Skeletal muscle satellite cell (primary cell): ENCODE measurements at regions not wholly inside any gene's neighbourhood (a gene's known extent, or its start where the extent isn't known, plus 50 kb on each side); places are given as distances from the start of the nearest gene placed in this dataset.

ENCODE experiments used
- H3K27me3 ChIP-seq: 2 replicates; pipeline ENCODE4 v1.7.0; 2013; ENCODE audit warnings: low read length; ENCODE audit not compliant: control insufficient read depth, insufficient read depth
- H3K36me3 ChIP-seq: 2 replicates; pipeline ENCODE4 v1.7.0; 2013; ENCODE audit warnings: mild to moderate bottlenecking, control low read depth, low read length; ENCODE audit not compliant: insufficient read depth
- H3K4me1 ChIP-seq: 2 replicates; pipeline ENCODE4 v1.7.0; 2013; ENCODE audit warnings: low read length; ENCODE audit not compliant: control insufficient read depth, insufficient read depth
- H3K4me2 ChIP-seq: 2 replicates; pipeline ENCODE4 v1.7.0; 2013; ENCODE audit warnings: mild to moderate bottlenecking, low read length
- H3K4me3 ChIP-seq: 2 replicates; pipeline ENCODE4 v1.7.0; 2013; ENCODE audit warnings: low read length
- H3K9ac ChIP-seq: 2 replicates; pipeline ENCODE4 v1.7.0; 2013; ENCODE audit warnings: mild to moderate bottlenecking, low read depth, low read length, moderate library complexity
- H3K9me3 ChIP-seq: replicated peaks from 2 replicates; pipeline ENCODE4 v1.7.0; 2013; ENCODE audit warnings: mild to moderate bottlenecking, control low read depth, low read length

DNA sequence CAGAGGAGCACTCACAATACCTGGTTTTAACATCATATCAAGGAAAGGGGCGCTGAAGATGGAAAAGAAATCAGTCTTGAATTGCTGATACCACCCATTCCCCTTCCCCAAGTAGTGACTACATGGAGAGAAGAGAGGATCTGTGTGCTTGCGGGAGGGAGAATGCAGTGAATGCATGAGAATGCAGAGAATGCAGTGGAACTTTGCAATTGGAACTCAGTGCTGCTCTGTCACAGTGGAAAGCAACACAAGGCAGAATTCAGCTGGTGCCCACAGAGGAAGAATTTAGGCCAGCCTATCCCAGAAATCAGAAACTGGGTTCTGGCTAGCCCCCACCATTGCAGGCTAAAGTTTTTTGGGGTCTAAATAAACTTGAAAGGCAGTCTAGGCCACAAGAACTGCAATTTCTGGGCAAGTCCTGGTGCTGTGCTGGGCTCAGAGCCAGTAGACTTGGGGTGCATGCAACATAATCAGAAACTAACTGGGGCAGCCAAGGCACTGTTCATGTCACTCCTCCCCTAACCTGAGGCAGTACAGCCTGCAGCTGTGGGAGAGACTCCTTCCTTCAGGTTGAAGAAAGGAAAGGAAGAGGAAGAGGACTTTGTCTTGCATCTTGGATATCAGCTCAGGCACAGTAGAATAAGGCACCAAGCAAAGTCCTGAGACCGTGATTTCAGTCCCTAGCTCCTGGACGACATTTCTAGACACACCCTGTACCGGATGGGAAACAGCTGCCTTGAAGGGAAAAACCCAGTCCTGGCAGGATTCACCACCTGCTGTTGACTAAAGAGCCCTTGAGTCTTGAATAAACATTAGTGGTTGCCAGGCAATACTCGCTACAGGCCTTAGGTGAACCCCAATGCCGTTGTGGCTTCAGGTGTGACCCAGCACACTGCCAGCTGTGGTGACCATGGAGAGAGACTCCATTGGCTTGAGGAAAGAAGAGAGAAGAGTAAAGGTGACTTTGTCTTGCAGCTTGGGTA lies 329.3 kb downstream of the TBL1XR1 start:
- Histone ChIP-seq H3K36me3 (no peaks in the 10 kb centered on the region), H3K4me2 (no peak overlapping the region), H3K4me1 (no peaks in the 10 kb centered on the region), H3K9me3 (no peaks in the 10 kb centered on the region), H3K27me3 (no peaks in the 10 kb centered on the region), H3K4me3 (no peak overlapping the region), H3K9ac (no peak overlapping the region)

DNA sequence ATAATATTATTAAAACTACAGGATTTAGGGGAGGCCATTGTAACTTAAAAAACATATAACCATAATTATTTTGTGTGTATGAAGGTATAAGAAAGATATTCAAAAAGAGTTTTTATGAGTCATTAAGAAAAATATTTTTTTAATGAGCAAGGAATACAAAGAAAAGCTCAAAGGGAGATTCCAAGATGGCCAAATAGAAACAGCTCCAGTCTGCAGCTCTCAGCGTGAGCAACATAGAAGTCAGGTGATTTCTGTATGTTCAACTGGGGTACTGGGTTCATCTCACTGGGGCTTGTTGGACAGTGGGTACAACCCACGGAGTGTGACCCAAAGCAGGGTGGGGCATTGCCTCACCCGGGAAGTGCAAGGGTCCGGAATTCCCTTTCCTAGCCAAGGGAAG lies 336.1 kb downstream of the TBL1XR1 start:
- H3K4me1 ChIP-seq, result peaks cover 8% of the 10 kb centered on the region
- H3K4me3 ChIP-seq, result no peak overlapping the region
- H3K4me2 ChIP-seq, result no peak overlapping the region
- H3K36me3 ChIP-seq, result no peaks in the 10 kb centered on the region
- H3K9ac ChIP-seq, result no peak overlapping the region
- H3K27me3 ChIP-seq, result no peaks in the 10 kb centered on the region
- H3K9me3 ChIP-seq, result no peaks in the 10 kb centered on the region

DNA sequence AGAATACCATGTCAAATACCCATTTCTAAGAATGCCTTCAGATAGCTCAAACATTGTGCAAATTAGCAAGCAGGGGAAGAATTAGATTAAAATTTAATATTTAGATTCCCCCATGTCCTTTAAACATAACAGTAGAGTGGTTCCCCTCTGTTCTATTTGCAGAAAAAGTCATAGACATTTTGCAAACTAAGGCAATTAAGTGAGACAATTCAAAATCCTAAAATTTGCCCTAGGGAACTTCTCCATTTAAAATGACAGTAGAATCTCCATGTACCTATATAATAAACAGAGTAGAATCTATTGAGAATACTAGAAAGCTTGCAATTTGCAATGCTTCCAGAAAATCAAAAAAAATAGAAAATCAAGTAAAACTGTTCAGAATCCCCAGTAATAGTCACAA lies 340.6 kb downstream of the TBL1XR1 start:
- no peak overlapping the region for H3K4me2 ChIP-seq
- no peaks in the 10 kb centered on the region for H3K36me3 ChIP-seq
- no peak overlapping the region for H3K9ac ChIP-seq
- H3K4me3 ChIP-seq, result no peak overlapping the region
- H3K27me3 ChIP-seq, result no peaks in the 10 kb centered on the region
- H3K9me3 ChIP-seq, result no peaks in the 10 kb centered on the region
- peaks cover 8% of the 10 kb centered on the region for H3K4me1 ChIP-seq

DNA sequence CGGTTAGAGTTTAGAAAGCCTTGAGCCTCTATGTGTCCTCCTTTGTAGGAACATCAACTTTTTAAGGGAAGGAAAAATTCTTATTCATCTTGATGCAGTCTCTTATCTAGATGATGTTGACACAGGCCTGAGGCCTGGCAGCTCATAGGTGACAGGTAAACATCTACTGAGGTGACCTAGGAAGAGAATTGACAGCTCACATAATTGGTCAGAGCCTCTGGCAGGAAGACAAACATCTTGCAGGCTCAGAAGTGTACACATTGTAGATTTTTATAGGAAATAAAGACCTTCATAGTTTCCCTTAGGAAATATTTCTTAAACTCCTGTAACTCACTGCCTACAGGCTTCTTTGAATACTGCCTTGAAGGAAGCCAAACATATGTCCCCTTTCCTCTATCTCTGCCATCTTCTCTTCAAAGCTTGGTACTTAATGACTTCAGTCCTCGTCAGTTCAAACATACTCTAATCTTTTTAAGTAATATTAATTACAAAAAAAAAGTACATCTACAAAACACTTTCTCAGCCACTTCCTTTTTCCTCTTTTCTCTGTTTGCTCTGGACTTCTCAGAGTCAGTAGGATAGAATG lies 341.3 kb downstream of the TBL1XR1 start:
- no peak overlapping the region for H3K4me3 ChIP-seq

DNA sequence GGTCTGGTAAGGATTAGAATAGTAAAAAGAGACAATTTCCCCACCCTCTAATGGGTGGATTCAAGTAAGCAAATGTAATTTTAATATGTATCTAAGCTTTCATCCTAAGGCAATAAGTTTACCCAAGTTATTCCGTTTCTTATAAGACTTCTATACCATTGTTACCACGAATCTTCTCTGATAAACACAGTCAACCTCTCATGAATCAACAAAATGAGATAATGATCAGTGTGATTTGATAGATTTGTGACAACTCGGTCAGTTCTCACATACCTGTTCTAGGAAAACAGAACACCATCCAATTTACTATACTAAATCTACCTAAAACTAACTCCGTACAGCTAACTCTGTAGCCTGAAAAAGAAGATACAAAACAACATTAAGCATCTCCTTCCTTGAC lies 342.1 kb downstream of the TBL1XR1 start:
- H3K4me3 ChIP-seq, result no peak overlapping the region
- H3K9me3 ChIP-seq, result no peaks in the 10 kb centered on the region
- no peaks in the 10 kb centered on the region for H3K27me3 ChIP-seq
- no peak overlapping the region for H3K9ac ChIP-seq
- no peak overlapping the region for H3K4me2 ChIP-seq
- no peaks in the 10 kb centered on the region for H3K4me1 ChIP-seq
- no peaks in the 10 kb centered on the region for H3K36me3 ChIP-seq

More for the DNA sequence above, 341.3 kb downstream of the TBL1XR1 start:
- Histone ChIP-seq H3K27me3 (no peaks in the 10 kb centered on the region), H3K9ac (no peak overlapping the region), H3K9me3 (no peaks in the 10 kb centered on the region), H3K4me1 (peaks cover 4% of the 10 kb centered on the region), H3K36me3 (no peaks in the 10 kb centered on the region), H3K4me2 (no peak overlapping the region)

DNA sequence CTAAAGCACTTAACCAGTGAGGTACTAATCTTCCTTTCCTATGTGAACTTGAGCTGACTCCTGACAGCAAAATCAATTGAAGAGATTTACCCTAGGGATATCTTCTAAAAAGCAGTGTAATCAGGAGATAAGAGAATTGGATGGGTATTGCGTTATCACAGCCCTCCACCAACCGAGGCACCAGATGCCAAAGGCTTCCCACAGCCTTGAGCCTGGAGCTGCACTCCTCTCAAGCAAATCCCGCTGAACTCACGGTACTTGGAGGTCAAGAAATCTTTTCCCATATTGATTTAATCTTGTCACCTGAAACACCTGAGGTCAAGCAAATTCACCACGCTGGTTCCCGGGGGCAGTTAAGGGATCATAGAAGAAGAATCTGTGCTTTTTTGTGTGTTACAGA lies 346.8 kb downstream of the TBL1XR1 start:
- Histone ChIP-seq H3K4me2 (no peak overlapping the region), H3K4me3 (no peak overlapping the region), H3K36me3 (no peaks in the 10 kb centered on the region), H3K9me3 (no peaks in the 10 kb centered on the region), H3K9ac (no peak overlapping the region), H3K4me1 (peaks cover 6% of the 10 kb centered on the region), H3K27me3 (no peaks in the 10 kb centered on the region)

DNA sequence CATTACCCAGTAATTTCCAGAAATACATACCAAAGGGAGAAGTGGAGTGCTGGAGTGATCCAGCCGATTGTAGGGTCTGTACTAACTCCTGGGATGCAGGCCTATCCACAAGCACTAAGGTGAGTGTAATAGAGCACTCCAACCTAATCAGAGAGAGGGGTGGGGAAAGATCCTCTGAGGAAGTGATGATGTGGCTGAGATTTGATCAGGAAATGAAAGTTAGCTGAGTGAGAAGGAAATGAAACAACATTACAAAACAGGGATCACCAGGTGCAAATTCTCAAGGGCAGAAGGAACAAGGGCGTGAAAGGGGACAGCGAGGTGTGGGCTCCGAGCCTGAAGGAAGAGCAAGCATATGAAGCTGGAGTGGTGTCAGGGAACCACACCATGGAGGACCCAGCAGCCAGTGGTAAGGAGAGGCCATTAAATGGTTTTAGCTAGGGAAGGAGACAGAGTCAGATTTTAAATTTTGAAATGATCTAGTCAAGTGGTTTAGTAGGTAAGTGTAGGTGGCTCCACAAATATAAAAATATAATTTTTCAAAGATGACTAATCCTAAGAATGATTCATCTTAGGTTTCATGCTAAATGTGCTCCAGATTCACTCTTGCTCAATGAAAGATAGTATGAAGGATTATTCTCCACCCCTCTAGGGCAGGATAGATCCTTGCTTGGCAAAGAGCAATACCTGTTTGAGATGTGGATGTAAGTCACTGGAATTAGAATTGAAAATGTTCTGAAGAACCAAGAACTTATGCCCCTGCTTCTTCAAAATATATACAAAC lies 348.7 kb downstream of the TBL1XR1 start:
- Histone ChIP-seq H3K4me3 (no peak overlapping the region), H3K4me2 (no peak overlapping the region), H3K9me3 (no peaks in the 10 kb centered on the region), H3K4me1 (peaks cover 6% of the 10 kb centered on the region), H3K9ac (no peak overlapping the region), H3K36me3 (no peaks in the 10 kb centered on the region), H3K27me3 (no peaks in the 10 kb centered on the region)

DNA sequence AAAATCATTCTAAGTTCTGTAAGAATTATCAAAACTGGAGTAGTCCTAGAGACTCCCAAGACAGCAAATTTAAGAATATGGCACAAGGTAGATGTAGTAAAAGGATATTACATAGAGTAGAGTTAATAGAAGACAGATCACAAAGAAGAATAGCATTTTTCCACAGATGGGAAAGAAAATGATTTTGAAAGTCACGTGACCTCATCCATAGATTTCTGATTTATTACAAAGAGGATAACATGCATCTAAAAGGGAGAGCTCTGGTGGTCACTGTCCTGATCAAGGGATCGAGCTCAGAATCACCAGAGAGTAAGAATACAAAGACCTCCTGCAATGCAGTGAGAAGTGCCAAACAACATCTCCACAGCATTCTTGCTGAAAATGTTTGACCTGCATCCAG lies 354.4 kb downstream of the TBL1XR1 start:
- H3K4me2 ChIP-seq, result no peak overlapping the region
- no peaks in the 10 kb centered on the region for H3K4me1 ChIP-seq
- H3K36me3 ChIP-seq, result no peaks in the 10 kb centered on the region
- H3K27me3 ChIP-seq, result no peaks in the 10 kb centered on the region
- H3K9ac ChIP-seq, result no peak overlapping the region
- H3K4me3 ChIP-seq, result no peak overlapping the region
- H3K9me3 ChIP-seq, result no peaks in the 10 kb centered on the region

DNA sequence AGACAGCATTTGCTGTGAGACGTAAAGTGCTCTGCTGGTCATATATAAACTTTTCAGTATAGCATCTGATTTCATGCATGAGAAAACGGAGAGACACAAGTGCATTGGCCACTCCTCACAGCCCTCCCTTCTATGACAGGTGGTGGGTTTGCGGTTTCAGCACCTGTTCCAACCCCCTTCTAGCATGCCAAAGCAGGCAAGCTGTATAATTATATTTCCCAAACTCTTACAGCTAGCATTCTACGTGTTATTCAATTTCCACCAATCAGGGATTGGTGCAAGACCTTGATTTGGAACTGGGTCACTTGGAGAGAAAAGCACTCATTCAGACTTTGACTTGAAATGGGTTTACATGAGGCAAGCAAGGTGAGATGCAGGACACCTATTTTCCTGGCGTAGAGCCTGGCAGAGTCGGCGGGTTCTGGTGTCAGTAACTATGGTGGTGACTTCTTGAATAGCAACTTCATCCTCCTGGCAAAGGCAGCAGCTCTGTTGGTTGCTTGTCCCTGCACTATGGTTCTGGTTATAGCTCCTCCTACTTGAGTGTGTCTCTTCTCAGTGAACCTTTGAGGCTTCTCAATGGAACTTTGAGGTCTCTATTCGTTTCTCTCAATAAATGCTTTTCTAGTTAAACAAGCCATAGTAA lies 356.5 kb downstream of the TBL1XR1 start:
- no peaks in the 10 kb centered on the region for H3K9me3 ChIP-seq
- H3K4me1 ChIP-seq, result no peaks in the 10 kb centered on the region
- H3K4me2 ChIP-seq, result no peak overlapping the region
- H3K36me3 ChIP-seq, result no peaks in the 10 kb centered on the region
- no peak overlapping the region for H3K4me3 ChIP-seq
- H3K27me3 ChIP-seq, result no peaks in the 10 kb centered on the region
- no peak overlapping the region for H3K9ac ChIP-seq

DNA sequence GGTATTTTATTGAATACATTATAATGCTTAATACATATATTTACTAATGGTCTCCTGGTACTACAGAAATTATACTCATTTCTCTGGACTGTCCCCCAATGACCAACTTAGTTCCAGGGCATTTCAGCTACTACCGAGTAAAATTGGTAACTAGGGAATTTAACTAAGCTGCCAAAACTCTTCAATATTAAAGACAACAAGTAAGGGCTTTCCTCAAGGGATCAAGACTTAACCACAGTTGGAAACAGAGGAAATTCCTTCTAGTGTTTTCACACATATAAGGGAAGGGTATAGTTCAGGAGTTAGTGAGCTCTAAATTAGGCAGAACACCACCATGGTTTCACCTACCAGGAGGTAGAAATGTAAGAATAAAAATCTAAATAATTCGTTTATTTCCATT lies 357.4 kb downstream of the TBL1XR1 start:
- H3K4me2 ChIP-seq, result no peak overlapping the region
- H3K9me3 ChIP-seq, result no peaks in the 10 kb centered on the region
- no peaks in the 10 kb centered on the region for H3K36me3 ChIP-seq
- no peak overlapping the region for H3K4me3 ChIP-seq
- no peak overlapping the region for H3K9ac ChIP-seq
- H3K4me1 ChIP-seq, result no peaks in the 10 kb centered on the region
- H3K27me3 ChIP-seq, result no peaks in the 10 kb centered on the region

DNA sequence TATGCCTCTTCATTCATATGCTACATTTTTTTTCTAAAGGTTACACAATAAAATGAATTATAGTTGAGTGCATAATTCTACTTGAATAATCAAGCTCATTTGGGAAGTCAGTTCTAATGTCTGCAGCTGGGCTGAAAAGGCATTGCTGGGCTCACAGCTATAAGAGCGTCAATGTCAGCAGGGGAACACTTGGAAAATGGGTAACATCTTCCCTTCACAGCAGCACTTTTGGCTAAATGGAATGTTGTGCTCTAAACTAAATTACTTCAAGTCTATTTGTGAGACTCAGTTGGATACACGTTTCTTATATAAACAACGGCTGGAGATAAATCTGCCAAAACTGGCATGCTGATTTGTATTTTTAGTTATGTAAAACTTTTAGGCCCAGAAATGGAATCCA lies 357.8 kb downstream of the TBL1XR1 start:
- H3K4me3 ChIP-seq, result no peak overlapping the region

More for the DNA sequence above, 357.8 kb downstream of the TBL1XR1 start:
- Histone ChIP-seq H3K27me3 (no peaks in the 10 kb centered on the region), H3K4me2 (no peak overlapping the region), H3K9me3 (no peaks in the 10 kb centered on the region), H3K36me3 (no peaks in the 10 kb centered on the region), H3K9ac (no peak overlapping the region), H3K4me1 (no peaks in the 10 kb centered on the region)
